DND-41 (cell line): ENCODE measurements at regions not wholly inside any gene's neighbourhood (a gene's known extent, or its start where the extent isn't known, plus 50 kb on each side); places are given as distances from the start of the nearest gene placed in this dataset.

Source experiments
- ATAC-seq: fragments of 200-7000 bp; cut with Tn5 transposase; 3 replicates; pipeline ENCODE4 v1.9.1; 2021; ENCODE audit warnings: low read depth; ENCODE audit not compliant: insufficient read depth
- DNase-seq: peaks from one replicate; pipeline ENCODE4 v3.0.0-alpha.2; 2020
- H2AFZ ChIP-seq: 2 replicates; pipeline ENCODE4 v1.6.0; 2012; ENCODE audit warnings: low read depth, low read length
- H3K27ac ChIP-seq: 2 replicates; pipeline ENCODE4 v1.5.1; 2012; ENCODE audit warnings: low read length, inconsistent platforms
- H3K27me3 ChIP-seq: fragments of 200-600 bp; sonication (generic); 2 replicates; pipeline ENCODE4 v1.6.0; 2012; ENCODE audit warnings: low read length, mild to moderate bottlenecking, inconsistent platforms; ENCODE audit not compliant: insufficient read depth, poor library complexity
- H3K36me3 ChIP-seq: 2 replicates; pipeline ENCODE4 v1.5.1; 2012; ENCODE audit warnings: low read length, inconsistent platforms; ENCODE audit not compliant: insufficient read depth
- H3K4me1 ChIP-seq: 2 replicates; pipeline ENCODE4 v1.5.1; 2012; ENCODE audit warnings: mild to moderate bottlenecking, low read length; ENCODE audit not compliant: insufficient read depth
- H3K4me2 ChIP-seq: 2 replicates; pipeline ENCODE4 v1.6.0; 2012; ENCODE audit warnings: mild to moderate bottlenecking, moderate library complexity, low read length, inconsistent platforms; ENCODE audit not compliant: insufficient read depth
- H3K4me3 ChIP-seq, 2 experiments: fragments of 200-600 bp in 1 of 2; shearing (Covaris generic) in 1 of 2; 2 replicates each; pipeline ENCODE4 v1.5.1; 2012 to 2016; ENCODE audit warnings: inconsistent platforms in 2 of 2, low read length in 2 of 2, mild to moderate bottlenecking in 2 of 2, low read depth in 1 of 2, moderate library complexity in 1 of 2
- H3K79me2 ChIP-seq: 2 replicates; pipeline ENCODE4 v1.6.0; 2012; ENCODE audit warnings: low read length, inconsistent platforms; ENCODE audit not compliant: insufficient read depth
- H3K9ac ChIP-seq: 2 replicates; pipeline ENCODE4 v1.6.0; 2012; ENCODE audit warnings: low read depth, mild to moderate bottlenecking, inconsistent platforms, low read length, moderate library complexity
- H3K9me3 ChIP-seq: 2 replicates; pipeline ENCODE4 v1.5.1; 2012; ENCODE audit warnings: low read length, moderate library complexity, mild to moderate bottlenecking, inconsistent platforms; ENCODE audit not compliant: insufficient read depth, severe bottlenecking
- H4K20me1 ChIP-seq: 2 replicates; pipeline ENCODE4 v1.6.0; 2012; ENCODE audit warnings: low read length; ENCODE audit not compliant: insufficient read depth
- EZH2 ChIP-seq: IDR thresholded peaks from 3 replicates; pipeline ENCODE4 v1.6.1; 2012; ENCODE audit warnings: borderline replicate concordance, low read depth, mild to moderate bottlenecking, moderate library complexity, low read length, inconsistent platforms; ENCODE audit not compliant: severe bottlenecking
- TF ChIP-seq, protein P1 (sequence below): IDR thresholded peaks from 2 replicates; pipeline ENCODE4 v1.5.1; 2012; ENCODE audit warnings: borderline replicate concordance, low read length, moderate library complexity, mild to moderate bottlenecking; ENCODE audit not compliant: poor library complexity, severe bottlenecking; ENCODE audit errors: extremely low read depth

DNA sequence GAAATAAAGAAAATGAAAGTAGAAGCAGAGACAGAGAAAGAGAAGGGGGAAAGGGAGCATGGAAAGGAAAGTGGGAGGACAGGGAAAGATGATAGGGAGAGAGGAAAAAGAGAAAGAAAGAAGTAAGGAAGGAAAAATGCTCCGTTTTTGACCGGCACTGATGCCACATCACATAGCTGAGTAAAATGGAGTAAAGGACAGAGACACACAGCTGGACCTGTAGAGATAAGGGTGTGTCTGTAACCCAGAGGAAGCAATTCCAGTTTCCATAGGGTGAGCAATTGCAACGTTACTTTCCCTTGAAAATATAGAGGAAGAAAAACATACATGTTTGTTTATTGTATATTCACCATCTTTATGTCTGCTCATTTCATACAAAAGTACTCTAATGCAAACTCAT lies 1866.9 kb upstream of the PIK3C3 start:
- Histone ChIP-seq H4K20me1 (no peaks in the 10 kb centered on the region), H3K4me2 (no peak overlapping the region), H3K9me3 (no peaks in the 10 kb centered on the region), H3K4me3 (no peak overlapping the region), H3K27me3 (no peaks in the 10 kb centered on the region), H3K36me3 (no peaks in the 10 kb centered on the region), H2AFZ (no peak overlapping the region), H3K9ac (no peak overlapping the region), H3K27ac (no peak overlapping the region), H3K79me2 (no peaks in the 10 kb centered on the region), H3K4me1 (no peaks in the 10 kb centered on the region)
- DNase-seq (no peak), ATAC-seq (no peak)
- TF ChIP-seq EZH2, result no peak
- TF ChIP-seq, protein P1, sequence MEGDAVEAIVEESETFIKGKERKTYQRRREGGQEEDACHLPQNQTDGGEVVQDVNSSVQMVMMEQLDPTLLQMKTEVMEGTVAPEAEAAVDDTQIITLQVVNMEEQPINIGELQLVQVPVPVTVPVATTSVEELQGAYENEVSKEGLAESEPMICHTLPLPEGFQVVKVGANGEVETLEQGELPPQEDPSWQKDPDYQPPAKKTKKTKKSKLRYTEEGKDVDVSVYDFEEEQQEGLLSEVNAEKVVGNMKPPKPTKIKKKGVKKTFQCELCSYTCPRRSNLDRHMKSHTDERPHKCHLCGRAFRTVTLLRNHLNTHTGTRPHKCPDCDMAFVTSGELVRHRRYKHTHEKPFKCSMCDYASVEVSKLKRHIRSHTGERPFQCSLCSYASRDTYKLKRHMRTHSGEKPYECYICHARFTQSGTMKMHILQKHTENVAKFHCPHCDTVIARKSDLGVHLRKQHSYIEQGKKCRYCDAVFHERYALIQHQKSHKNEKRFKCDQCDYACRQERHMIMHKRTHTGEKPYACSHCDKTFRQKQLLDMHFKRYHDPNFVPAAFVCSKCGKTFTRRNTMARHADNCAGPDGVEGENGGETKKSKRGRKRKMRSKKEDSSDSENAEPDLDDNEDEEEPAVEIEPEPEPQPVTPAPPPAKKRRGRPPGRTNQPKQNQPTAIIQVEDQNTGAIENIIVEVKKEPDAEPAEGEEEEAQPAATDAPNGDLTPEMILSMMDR, result no peak

- DNase-seq (no peak), ATAC-seq (no peak)
- TF ChIP-seq, protein P1, result no peak
- no peak for TF ChIP-seq EZH2
- no peak overlapping the region for H2AFZ ChIP-seq
- H3K9me3 ChIP-seq, result no peaks in the 10 kb centered on the region
- H3K4me3 ChIP-seq, result no peak overlapping the region
- H3K27ac ChIP-seq, result no peak overlapping the region
- no peaks in the 10 kb centered on the region for H4K20me1 ChIP-seq
- no peak overlapping the region for H3K9ac ChIP-seq
- H3K36me3 ChIP-seq, result no peaks in the 10 kb centered on the region
- H3K4me1 ChIP-seq, result no peaks in the 10 kb centered on the region
- no peaks in the 10 kb centered on the region for H3K27me3 ChIP-seq
- no peak overlapping the region for H3K4me2 ChIP-seq
- H3K79me2 ChIP-seq, result no peaks in the 10 kb centered on the region
These were observed 1875.2 kb upstream of the PIK3C3 start for GRCh38 chr18:40079786-40080185.

GRCh38 chr18:40075616-40076015 lies 1879.4 kb upstream of the PIK3C3 start:
- ATAC-seq (no peak), DNase-seq (no peak)
- Histone ChIP-seq H3K9me3 (no peaks in the 10 kb centered on the region), H3K27ac (no peak overlapping the region), H3K4me1 (no peaks in the 10 kb centered on the region), H3K27me3 (no peaks in the 10 kb centered on the region), H3K79me2 (no peaks in the 10 kb centered on the region), H2AFZ (no peak overlapping the region), H3K4me3 (no peak overlapping the region), H3K9ac (no peak overlapping the region), H4K20me1 (no peaks in the 10 kb centered on the region), H3K36me3 (no peaks in the 10 kb centered on the region), H3K4me2 (no peak overlapping the region)
- TF ChIP-seq EZH2, result no peak
- TF ChIP-seq, protein P1, result no peak

- no peak overlapping the region for H3K9ac ChIP-seq
These were observed 1882.3 kb upstream of the PIK3C3 start for GRCh38 chr18:40072761-40073160.

More at GRCh38 chr18:40072761-40073160, 1882.3 kb upstream of the PIK3C3 start:
- ATAC-seq (no peak), DNase-seq (no peak)
- Histone ChIP-seq H3K36me3 (no peaks in the 10 kb centered on the region), H3K27ac (no peak overlapping the region), H2AFZ (no peak overlapping the region), H4K20me1 (no peaks in the 10 kb centered on the region), H3K4me2 (no peak overlapping the region), H3K4me1 (no peaks in the 10 kb centered on the region), H3K79me2 (no peaks in the 10 kb centered on the region), H3K27me3 (no peaks in the 10 kb centered on the region), H3K4me3 (no peak overlapping the region), H3K9me3 (no peaks in the 10 kb centered on the region)
- TF ChIP-seq, protein P1, result no peak
- TF ChIP-seq EZH2, result no peak
